Neural cell (in vitro differentiated cells): ENCODE measurements at regions not wholly inside any gene's neighbourhood (a gene's known extent, or its start where the extent isn't known, plus 50 kb on each side); places are given as distances from the start of the nearest gene placed in this dataset.

Source experiments
- H2AFZ ChIP-seq: fragments of 200-600, 300-800 bp; sonication (generic), shearing (Covaris generic); 2 replicates; pipeline ENCODE4 v1.6.0; 2014; ENCODE audit warnings: low read depth, mild to moderate bottlenecking, antibody characterized with exemption, low read length, moderate library complexity
- H3F3A ChIP-seq: fragments of 200-600 bp; shearing (Covaris generic); 2 replicates; pipeline ENCODE4 v1.6.1; 2016; ENCODE audit warnings: mild to moderate bottlenecking, moderate library complexity, mixed read lengths, antibody characterized with exemption, low read length; ENCODE audit not compliant: insufficient read depth, poor library complexity, severe bottlenecking
- H3K27ac ChIP-seq: fragments of 200-600, 300-800 bp; sonication (generic), shearing (Covaris generic); 2 replicates; pipeline ENCODE4 v1.5.1; 2014; ENCODE audit warnings: mild to moderate bottlenecking, low read length, moderate library complexity
- H3K27me3 ChIP-seq: fragments of 300-800, 200-600 bp; sonication (generic), shearing (Covaris generic); 2 replicates; pipeline ENCODE4 v1.6.0; 2014; ENCODE audit warnings: mild to moderate bottlenecking, low read depth, low read length, moderate library complexity; ENCODE audit not compliant: insufficient read depth
- H3K36me3 ChIP-seq: fragments of 300-800, 200-600 bp; sonication (generic), shearing (Covaris generic); 2 replicates; pipeline ENCODE4 v1.5.1; 2014; ENCODE audit warnings: mild to moderate bottlenecking, antibody characterized with exemption, low read length, moderate library complexity; ENCODE audit not compliant: insufficient read depth
- H3K4me2 ChIP-seq: fragments of 300-800, 200-600 bp; sonication (generic), shearing (Covaris generic); 2 replicates; pipeline ENCODE4 v1.6.0; 2014; ENCODE audit warnings: mild to moderate bottlenecking, low read length
- H3K4me3 ChIP-seq: fragments of 300-800, 200-600 bp; sonication (generic), shearing (Covaris generic); 2 replicates; pipeline ENCODE4 v1.5.1; 2014; ENCODE audit warnings: mild to moderate bottlenecking, low read length, moderate library complexity
- H3K79me2 ChIP-seq: fragments of 200-600 bp; shearing (Covaris generic); replicated peaks from 2 replicates; pipeline ENCODE4 v1.6.0; 2014; ENCODE audit warnings: mild to moderate bottlenecking, low read length, moderate library complexity; ENCODE audit not compliant: insufficient read depth
- H3K9ac ChIP-seq: fragments of 300-800, 200-600 bp; sonication (generic), shearing (Covaris generic); 2 replicates; pipeline ENCODE4 v1.6.1; 2016; ENCODE audit warnings: mild to moderate bottlenecking, low read length, mixed read lengths
- H3K9me2 ChIP-seq: fragments of 200-600 bp; shearing (Covaris generic); 2 replicates; pipeline ENCODE4 v1.6.1; 2016; ENCODE audit warnings: mild to moderate bottlenecking, low read length, mixed read lengths; ENCODE audit not compliant: insufficient read depth
- H3K9me3 ChIP-seq: fragments of 200-600, 300-800 bp; sonication (generic), shearing (Covaris generic); 2 replicates; pipeline ENCODE4 v1.6.1; 2016; ENCODE audit warnings: mild to moderate bottlenecking, mixed run types, low read length, moderate library complexity, mixed read lengths
- H4K20me1 ChIP-seq: fragments of 200-600 bp; shearing (Covaris generic); 2 replicates; pipeline ENCODE4 v1.6.1; 2016; ENCODE audit warnings: mild to moderate bottlenecking, mixed run types; ENCODE audit not compliant: insufficient read depth
- EP300 ChIP-seq: fragments of 450-650 bp; conservative IDR thresholded peaks from 2 replicates; pipeline ENCODE4 v1.6.1; 2014; ENCODE audit warnings: antibody characterized with exemption, mild to moderate bottlenecking, moderate library complexity; ENCODE audit not compliant: poor library complexity, severe bottlenecking
- EZH2 ChIP-seq: fragments of 200-600, 300-800 bp; shearing (Covaris generic), sonication (generic); IDR thresholded peaks from 2 replicates; pipeline ENCODE4 v1.6.1; 2014; ENCODE audit warnings: antibody characterized with exemption, low read length, borderline replicate concordance, mild to moderate bottlenecking; ENCODE audit not compliant: insufficient read depth, poor library complexity, severe bottlenecking
- MXI1 ChIP-seq: fragments of 450-650 bp; conservative IDR thresholded peaks from 2 replicates; pipeline ENCODE4 v1.6.1; 2014; ENCODE audit warnings: antibody characterized with exemption, mild to moderate bottlenecking; ENCODE audit not compliant: poor library complexity, severe bottlenecking
- POLR2AphosphoS5 ChIP-seq: IDR thresholded peaks from 2 replicates; pipeline ENCODE4 v1.6.1; 2012
- RAD21 ChIP-seq: fragments of 450-650 bp; conservative IDR thresholded peaks from 2 replicates; pipeline ENCODE4 v1.6.1; 2014; ENCODE audit warnings: antibody characterized with exemption, mild to moderate bottlenecking, moderate library complexity
- REST ChIP-seq: IDR thresholded peaks from 2 replicates; pipeline ENCODE4 v1.6.1; 2012; ENCODE audit warnings: borderline replicate concordance
- SMC3 ChIP-seq: fragments of 450-650 bp; conservative IDR thresholded peaks from 2 replicates; pipeline ENCODE4 v1.6.1; 2014; ENCODE audit warnings: antibody characterized with exemption, mild to moderate bottlenecking, moderate library complexity; ENCODE audit not compliant: poor library complexity
- TAF1 ChIP-seq: IDR thresholded peaks from 2 replicates; pipeline ENCODE4 v1.6.1; 2012; ENCODE audit warnings: low read depth

DNA sequence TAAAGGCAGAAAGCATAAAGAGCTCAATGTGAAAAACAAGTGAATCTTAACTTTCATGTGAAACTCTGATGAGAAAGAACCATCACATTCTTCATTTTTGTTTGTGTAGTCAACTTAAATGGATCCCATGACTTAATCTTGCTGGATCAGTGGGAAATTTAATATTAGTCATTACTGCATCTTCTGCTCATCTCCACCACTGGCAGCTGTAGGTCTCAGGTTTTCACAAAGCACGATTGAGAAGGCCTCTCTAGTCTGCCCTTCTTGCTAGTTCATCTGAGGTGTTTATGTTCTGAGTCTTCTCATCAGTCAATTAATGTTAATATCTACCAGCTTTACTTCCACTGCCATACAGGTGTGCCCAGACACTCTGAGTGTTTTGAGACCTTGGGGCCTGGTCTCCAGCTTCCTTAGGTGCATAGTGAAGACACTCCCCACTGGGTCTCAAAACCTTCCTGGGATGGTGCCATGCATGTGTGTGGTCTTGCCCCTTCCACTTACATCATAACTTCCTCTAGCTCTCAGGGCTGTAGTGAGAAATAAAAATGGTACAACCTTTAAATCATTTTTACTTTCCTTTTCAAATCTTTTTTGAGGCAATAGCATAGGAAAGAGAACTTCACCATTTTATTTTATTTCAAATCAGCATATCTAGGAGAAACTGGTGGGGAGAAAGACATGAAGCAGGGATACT lies 421.6 kb upstream of the CBLB start:
- H3K4me2 ChIP-seq, result no peak overlapping the region
- H3K9me2 ChIP-seq, result no peaks in the 10 kb centered on the region
- no peak overlapping the region for H3K9ac ChIP-seq
- no peaks in the 10 kb centered on the region for H3K27me3 ChIP-seq
- no peak overlapping the region for H2AFZ ChIP-seq
- H3K27ac ChIP-seq, result no peak overlapping the region
- no peaks in the 10 kb centered on the region for H3F3A ChIP-seq
- H4K20me1 ChIP-seq, result no peaks in the 10 kb centered on the region
- H3K79me2 ChIP-seq, result no peaks in the 10 kb centered on the region
- H3K9me3 ChIP-seq, result no peaks in the 10 kb centered on the region
- H3K36me3 ChIP-seq, result no peaks in the 10 kb centered on the region
- TF ChIP-seq POLR2AphosphoS5, result no peak
- TF ChIP-seq TAF1, result no peak
- no peak for TF ChIP-seq SMC3
- TF ChIP-seq MXI1, result no peak
- no peak for TF ChIP-seq RAD21
- TF ChIP-seq REST, result no peak
- no peak for TF ChIP-seq EZH2
- TF ChIP-seq EP300, result no peak
- no peak overlapping the region for H3K4me3 ChIP-seq

- no peak overlapping the region for H2AFZ ChIP-seq
- no peaks in the 10 kb centered on the region for H3K27me3 ChIP-seq
- no peaks in the 10 kb centered on the region for H3K79me2 ChIP-seq
- no peaks in the 10 kb centered on the region for H3K9me3 ChIP-seq
- no peak for TF ChIP-seq EZH2
- no peak for TF ChIP-seq SMC3
- TF ChIP-seq REST, result no peak
- TF ChIP-seq EP300, result no peak
- H3K4me2 ChIP-seq, result no peak overlapping the region
- no peaks in the 10 kb centered on the region for H3K9me2 ChIP-seq
- no peaks in the 10 kb centered on the region for H3K36me3 ChIP-seq
- no peak overlapping the region for H3K27ac ChIP-seq
- H3F3A ChIP-seq, result no peaks in the 10 kb centered on the region
- H4K20me1 ChIP-seq, result no peaks in the 10 kb centered on the region
- no peak overlapping the region for H3K4me3 ChIP-seq
- H3K9ac ChIP-seq, result no peak overlapping the region
These were observed 424.3 kb upstream of the CBLB start for GRCh38 chr3:106293161-106293560.
